Stimulated activated CD4-positive, alpha-beta T cell treated with anti-CD3 and anti-CD28 coated beads, TNF-alpha, amount 100 ng/mL, for 48 hours (primary cell): ENCODE measurements at regions not wholly inside any gene's neighbourhood (a gene's known extent, or its start where the extent isn't known, plus 50 kb on each side); places are given as distances from the start of the nearest gene placed in this dataset.
"Not testable (repeated sequence)": the region's sequence is repeated elsewhere in the genome, so short reads cannot be mapped to it uniquely, and the experiment has no call there.

Experiments
- DNase-seq, 3 donors: peaks; one replicate each; pipeline ENCODE4 v3.0.0-alpha.2; 2020; ENCODE audit warnings: low read depth in 3 of 3

DNA sequence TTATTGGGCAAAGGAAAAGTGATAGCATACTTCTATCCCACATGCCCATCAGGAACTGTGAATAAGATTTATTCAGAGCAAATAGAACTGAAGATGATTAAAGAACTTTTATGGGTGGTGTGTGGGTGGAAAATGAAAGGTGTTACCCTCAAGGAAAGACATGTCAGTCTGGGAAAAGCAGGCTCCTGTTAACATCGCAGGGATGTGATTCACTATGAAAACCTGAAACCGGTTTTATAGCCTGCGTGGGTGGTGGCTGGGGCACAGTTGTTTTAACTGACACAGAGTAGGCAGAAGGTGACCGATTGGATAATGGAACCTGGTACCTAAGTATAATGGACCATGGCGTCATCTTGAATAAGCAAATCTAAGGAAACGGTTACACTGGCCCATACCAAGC is 61.3 kb upstream of the CASK start:
- peak in 2 of 3 donors; percentile 0 to 2 for DNase-seq

DNA sequence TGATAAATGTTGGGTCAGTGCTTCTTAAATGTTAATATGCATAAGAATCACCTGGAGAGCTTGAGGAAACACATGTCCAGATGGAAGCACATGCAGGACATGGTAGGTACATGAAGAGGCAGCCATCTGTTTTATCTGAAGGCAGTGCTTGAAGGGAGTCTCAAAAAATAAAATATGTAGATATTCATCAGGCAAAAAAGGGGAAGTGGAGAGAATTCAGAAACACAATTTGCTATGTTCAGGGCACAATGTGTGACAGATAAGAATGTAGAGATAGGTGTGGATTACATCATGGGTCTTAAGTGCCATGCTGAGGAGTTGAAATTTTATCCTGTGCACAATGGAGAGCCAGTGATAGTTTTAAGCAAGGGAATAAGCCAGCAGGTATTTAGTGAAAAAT is 59.6 kb upstream of the CASK start:
- DNase-seq: no peak

- no peak for DNase-seq
Observed at GRCh38 chrX:41981481-41982013, 58.2 kb upstream of the CASK start.

DNA sequence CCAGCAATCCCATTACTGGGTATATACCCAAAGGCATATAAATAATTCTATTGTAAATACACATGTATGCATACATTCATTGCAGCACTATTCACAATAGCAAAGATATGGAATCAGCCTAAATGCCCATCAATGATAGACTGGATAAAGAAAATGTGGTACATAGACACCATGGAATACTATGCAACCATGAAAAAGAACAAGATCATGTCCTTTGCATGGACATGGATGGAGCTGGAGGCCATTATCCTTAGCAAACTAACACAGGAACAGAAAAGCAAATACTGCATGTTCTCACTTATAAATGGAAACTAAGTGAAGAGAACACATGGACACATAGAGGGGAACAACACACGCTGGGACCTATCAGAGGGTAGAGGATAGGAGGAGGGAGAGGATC is 51.3 kb upstream of the CASK start:
- DNase-seq: not testable (repeated sequence)

- no peak for DNase-seq
Observed at GRCh38 chrX:41973208-41973607, 49.9 kb upstream of the CASK start.
